ENCODE measurements at regions not wholly inside any gene's neighbourhood (a gene's known extent, or its start where the extent isn't known, plus 50 kb on each side); places are given as distances from the start of the nearest gene placed in this dataset.

DNA sequence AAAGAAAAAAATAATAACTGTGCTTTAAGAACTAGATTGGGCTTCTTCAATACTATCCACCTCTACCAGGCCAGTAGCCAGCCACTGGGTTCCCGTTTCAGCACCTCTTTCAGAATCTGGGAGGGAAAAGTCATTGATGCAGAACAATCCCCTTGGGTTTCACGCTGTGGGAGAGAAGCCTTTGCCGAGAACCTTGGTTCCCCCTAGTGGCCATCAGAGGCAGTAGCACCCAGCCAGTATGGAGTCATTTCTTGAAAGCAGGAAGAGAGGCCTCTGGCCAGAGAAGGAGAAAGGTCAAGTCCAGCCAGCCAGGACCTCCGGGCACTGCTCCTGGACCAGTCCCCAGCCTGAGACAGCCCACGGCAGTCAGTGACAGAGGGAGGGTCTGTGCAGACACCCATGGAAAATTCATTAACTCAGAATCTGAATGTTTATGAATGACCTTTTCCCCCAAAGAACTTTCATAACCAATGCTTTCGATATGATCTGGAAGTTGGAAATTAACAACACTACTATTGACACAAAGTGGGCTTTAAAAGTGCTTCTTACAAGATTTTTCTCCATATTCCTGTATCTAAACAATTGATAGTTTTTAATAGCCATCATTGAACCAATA lies 51.2 kb upstream of the CDH5 start:
- DNase-seq (ENCODE audit: low read depth in 3 of 3), result peak; percentile 4 to 26 (median 19)

DNA sequence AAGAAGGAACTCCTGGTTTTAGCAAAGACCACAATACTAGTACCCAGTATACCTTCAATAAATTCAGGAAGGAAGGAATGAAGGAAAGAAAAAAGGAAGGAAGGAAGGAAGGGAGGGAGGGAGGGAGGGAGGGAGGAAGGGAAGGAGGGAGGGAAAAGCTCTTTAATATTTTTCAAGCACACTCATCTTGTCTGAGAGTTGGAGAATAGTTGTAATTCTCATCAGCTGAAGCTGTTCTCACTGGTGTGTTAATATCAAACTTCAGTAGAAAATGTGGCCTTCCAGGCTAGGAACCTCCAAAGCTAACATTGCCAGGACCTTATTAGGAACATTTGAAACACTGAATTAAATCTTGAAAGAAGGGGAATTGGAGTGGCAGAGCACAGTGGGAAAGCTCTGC lies 55.2 kb upstream of the CDH5 start:
- no peak for DNase-seq (ENCODE audit: low read depth in 3 of 3)

DNA sequence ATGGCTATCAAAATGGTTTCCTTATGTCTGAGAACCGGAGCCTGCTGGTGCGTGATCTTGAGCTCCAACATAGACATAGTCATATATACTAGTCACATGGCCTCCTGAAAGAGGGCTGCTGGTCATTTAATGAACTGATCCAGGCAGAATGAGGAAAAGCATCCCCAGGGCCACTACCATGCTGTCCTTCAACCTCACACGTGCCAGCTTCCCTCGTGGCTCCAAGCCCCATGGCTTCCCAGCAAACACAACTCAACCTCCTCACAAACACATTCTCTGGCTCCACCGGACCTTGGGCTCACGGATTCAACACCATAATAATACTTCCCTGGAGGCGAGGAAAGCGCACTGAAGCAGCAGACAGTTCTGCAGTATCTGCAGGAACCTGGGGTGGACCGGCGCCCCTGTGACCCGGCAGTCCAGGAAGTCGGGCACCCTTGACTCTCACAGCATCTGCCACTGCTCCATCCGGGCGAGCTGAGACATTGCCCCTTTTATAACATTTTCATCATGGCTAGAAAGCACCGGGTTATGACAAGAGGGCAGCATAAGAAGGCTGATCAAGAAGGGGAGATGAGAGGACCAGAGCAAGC lies 57.2 kb upstream of the CDH5 start:
- DNase-seq (ENCODE audit: low read depth in 3 of 3), result no peak

DNA sequence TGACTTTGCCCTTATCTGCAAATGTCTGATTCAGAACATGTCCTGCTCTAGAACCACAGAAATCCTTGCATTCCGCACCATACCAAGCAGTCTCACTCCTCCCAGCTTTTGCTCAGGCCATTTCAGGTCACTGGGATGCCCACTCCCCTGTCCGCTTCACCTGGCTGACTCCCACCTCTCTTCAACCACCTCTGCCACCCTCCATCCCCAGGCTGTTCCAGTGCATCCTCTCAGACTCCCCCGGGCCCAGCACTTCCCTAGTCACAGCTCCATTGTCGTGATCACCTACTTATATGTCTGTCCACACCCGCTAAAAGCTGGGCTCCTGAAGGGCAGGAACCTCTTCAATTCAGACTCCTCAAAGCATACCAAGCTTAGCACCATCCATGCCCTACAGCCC lies 58.4 kb upstream of the CDH5 start:
- DNase-seq (ENCODE audit: low read depth in 3 of 3), result no peak

DNA sequence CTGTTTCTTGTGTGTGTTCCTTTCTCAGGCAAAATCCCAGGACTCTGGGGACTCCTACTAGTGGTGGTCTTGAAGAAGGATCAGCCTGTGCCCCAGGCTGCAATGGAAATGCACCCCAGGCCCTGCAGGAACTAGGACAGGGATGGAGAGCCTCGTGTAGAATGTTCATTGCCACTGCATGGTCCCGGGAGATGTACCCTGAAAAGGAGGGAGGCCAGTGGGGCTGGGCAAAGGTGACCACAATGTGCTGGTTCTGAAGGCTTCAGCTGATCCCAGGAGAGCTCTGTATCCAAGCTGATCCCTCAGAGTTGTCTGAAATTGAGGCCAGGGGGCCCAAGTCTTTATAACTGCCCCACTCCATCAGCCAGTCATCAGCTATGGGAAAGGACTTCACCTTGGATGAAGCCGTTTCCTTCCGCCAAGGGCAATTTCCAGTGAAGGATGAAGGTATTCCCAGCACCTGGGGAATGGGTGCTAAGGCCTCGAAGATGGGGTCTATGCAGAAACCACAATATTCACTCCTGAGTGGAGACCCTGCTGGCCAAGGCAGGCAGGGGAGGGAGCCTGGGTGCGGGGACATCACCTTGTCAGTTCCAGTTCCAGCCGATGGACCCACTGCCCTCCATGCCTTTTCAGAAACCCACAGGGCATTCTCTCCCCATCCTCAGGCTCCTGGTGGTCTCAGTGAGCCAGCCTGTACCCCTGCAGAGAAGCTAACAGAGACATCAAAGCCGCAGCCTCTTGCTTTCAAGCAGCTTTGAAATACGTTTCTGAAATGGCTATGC lies 59.9 kb upstream of the CDH5 start:
- no peak for DNase-seq (ENCODE audit: low read depth in 3 of 3)

DNA sequence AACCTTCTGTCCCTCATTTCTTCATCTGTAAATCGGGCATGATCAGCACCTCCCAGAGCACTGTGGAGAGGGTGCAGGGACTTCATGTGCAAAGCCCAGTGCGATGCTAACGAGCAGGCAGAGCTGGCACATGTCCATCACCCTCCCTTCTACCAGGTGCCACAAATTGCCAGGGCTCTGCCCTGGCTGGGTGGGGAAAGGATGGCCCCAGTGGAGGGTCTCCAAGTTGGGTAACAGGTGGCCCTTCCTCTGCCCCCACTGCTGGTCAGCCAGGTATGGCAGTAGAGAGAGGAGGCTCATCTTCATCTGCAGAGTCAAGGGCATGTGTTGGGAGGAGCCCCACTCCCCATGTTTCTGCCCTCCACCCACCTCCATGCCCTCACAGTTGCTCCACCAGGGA lies 61.5 kb upstream of the CDH5 start:
- DNase-seq (ENCODE audit: low read depth in 3 of 3), result no peak

DNA sequence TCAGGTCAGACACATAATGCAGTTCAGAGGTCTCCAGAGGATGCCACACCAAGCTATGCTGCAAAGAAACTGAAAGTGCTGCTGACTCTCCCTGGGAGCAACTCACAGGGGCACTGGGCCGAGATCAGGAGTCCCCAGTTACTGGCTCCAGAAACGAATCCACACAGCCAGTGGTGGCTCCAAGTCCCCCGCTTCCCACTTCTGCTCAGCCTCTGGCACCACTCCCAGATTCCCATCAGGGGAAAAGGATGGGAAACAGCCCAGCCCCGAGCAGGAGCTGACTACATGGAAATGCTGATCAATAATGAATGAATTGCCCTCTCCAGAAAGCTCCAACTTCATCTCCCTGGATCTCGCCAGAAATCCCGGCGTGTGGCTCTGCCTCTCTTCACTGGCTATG lies 62.3 kb upstream of the CDH5 start:
- no peak for DNase-seq (ENCODE audit: low read depth in 3 of 3)

DNA sequence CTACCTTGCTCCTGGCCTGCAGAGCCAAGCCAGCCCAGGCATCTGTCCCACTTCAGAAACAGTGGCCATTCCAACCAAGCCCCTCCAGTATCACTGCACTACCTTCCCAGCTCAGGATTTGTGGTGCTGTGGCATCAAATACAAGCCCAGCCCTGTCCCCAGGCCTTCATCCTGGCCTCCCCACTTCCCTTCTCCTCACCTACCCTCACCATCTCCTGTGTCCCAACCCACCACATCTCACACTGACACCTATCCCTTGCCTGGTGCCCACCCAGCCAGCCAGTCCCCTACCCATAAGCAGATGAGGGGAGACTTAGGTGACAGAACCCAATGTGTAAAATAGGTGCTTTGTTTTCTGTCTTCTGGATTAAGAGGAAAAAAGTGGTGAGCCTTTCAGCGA lies 66.0 kb upstream of the CDH5 start:
- DNase-seq (ENCODE audit: low read depth in 3 of 3), result no peak

DNA sequence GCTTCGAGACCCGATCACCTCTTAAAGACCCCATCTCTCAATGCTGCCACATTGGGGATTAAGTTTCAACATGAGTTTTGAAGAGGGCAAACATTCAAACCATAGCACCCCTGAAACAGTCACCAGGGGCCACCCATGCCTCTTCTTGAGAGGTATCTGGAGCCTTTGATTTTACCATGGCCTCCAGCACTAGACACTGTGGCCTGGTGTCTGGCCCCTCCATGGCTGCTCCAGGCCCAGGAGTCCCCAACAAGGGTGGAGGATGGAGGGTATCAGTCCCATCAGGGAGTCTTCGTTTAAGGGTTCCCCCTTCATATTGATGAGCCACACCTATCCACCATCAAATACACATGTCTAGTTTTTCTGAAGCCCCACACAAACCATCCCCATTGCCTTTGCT lies 66.5 kb upstream of the CDH5 start:
- no peak for DNase-seq (ENCODE audit: low read depth in 3 of 3)

DNA sequence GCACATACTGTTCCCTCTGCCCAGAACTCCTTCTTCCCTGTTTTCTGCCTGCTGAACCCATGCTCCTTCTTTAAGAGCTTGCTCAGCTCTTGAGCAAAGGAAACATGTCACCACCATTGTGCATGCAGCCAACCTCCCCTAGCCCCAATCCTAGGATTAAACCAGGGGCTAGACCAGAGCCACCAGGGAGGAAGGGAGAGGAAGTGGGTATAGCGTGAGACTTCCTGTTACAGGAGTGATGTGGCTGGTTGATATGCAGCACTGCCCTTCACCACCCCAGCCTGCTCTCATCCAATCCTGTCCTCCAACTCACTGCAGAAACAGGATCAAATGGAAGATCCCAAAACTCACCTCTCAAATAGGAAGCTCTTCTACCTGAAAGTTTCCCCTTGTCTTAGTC lies 67.1 kb upstream of the CDH5 start:
- DNase-seq (ENCODE audit: low read depth in 3 of 3), result no peak

DNA sequence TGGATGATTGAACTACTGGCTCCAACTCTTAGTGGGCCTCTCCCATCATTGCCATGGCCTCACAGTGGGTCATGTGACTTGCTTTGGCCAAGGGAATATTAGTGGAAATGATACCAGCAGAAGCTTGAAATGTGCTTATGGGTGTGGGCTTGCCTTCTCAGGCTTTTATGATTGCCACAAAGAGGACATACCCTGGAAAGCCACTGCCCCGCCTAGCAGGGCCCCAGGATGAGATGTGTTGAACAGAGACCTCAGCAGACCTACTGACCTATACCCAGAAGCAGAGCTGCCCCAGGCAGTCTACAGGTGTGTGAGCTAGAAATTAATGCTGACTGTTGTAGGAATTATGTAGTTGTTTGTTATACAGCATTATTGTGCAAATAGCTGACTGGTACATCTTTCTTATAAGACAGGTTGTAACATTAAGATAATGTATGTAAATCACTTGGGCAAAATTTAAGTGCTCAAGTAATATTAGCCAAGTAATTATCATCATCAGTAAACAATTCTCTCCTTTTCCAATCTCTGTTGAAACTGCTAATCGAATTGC lies 67.8 kb upstream of the CDH5 start:
- no peak for DNase-seq (ENCODE audit: low read depth in 3 of 3)

DNA sequence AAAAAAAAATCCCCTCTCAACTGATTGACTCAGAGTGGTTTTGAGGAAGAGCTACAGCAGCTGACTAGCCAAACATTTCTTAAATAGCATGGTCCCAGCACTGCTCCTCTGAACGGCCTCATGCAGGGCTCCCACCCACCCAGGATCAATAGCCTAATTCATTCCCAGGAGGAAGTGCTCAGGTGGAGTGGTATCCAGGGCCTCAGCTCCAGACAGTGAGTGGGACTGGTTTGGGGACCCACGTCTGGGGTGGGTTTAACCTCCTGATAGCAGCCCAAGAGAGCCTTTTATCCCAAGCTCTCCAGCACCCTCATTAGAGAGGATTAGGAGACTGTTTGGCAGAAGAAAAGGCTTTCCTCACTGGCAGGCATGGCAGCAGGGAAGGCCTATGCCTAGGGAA lies 68.5 kb upstream of the CDH5 start:
- no peak for DNase-seq (ENCODE audit: low read depth in 3 of 3)

DNA sequence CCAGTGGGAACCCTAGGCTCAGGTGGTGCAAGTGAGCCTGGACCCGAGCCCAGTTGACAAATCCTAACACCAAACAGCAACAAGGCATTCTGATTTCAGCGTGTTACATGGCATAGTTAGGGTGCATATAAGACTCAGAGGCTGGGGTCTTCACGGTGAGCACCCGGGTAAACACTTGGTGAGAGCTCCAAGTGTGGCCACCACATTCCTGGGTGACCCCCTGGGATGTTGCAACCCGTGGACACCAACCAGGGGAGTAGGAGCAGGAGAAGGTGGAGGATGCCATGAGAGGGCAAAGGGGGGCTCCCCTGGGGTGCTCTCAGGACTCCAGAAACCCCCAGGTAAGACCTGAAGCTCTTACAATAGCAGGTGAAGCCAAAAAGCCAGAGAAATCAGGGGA lies 69.9 kb upstream of the CDH5 start:
- no peak for DNase-seq (ENCODE audit: low read depth in 3 of 3)

DNA sequence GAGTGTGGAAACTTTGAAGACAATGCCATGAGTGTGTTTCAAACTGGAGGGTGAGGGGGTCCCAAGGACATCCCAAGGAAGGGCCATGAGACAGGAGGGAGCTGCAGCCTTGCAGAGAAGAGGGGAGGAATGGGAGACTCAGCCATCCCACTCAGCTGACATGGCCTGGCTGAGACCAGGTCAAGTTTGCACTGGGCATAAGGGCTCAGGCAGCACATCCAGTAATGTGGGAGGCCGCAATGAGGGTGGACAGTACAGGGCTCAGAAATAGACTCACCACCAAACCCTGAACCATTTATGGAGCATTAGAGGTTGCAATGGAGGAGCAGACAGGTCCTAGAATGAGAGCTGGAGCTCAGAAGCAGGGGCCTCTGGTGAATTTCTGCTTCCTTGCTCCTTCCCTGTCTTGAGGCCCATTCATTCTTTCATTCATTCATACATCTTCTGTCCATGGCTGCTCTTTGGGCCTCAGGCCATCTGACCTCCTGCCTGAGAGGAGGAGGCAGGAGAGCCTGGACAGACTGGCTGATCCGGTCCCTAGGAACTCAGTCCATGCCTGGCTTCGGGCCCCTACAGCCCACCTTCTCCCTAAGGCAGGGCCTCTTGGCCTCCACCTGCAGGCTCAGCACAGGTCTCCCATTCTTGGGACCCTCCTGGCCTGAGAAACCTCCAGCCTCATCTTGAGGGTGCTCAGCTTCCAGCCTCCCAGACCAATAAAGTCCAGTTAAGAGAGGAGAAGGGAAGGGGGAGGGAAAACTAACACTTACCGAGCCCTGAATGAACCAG lies 70.5 kb upstream of the CDH5 start:
- DNase-seq (ENCODE audit: low read depth in 3 of 3), result no peak

DNA sequence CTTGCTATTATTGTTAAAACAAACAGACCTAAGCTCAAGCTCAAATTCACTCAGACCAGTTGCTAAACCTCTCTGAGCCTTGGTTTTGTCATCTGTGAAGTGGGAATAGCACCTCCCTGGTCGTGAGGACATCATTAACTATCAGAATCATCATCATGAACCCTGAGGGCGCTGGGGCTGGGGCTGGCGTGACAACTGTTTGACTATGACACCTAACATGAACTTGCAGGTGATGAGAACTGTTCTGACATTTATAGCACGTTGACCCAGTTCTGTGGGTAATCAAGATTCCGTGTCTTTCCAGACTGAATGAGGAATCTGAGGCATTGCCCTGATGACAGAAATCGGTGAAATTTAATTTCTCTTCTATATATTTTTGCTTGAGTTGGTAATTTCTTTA lies 71.3 kb upstream of the CDH5 start:
- DNase-seq (ENCODE audit: low read depth in 3 of 3), result no peak

DNA sequence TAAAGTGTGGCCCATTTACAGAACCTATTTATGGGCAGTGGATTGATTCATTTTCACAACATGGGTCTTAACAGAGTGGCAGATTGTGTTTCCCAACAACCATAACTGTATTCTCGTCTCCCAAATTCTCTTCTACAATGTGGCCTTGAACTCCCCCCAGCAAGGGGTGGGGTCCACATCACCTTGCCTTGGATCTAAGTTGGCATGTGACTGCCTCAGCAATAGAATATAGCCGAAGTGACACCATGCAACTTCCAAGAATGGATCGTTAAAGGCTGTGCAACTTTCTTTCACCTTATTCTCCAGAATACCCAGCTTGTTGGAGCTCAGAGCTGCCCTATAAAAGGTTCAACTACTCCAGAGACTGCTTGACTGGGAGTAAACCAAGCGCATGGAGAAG lies 72.0 kb upstream of the CDH5 start:
- no peak for DNase-seq (ENCODE audit: low read depth in 3 of 3)

DNA sequence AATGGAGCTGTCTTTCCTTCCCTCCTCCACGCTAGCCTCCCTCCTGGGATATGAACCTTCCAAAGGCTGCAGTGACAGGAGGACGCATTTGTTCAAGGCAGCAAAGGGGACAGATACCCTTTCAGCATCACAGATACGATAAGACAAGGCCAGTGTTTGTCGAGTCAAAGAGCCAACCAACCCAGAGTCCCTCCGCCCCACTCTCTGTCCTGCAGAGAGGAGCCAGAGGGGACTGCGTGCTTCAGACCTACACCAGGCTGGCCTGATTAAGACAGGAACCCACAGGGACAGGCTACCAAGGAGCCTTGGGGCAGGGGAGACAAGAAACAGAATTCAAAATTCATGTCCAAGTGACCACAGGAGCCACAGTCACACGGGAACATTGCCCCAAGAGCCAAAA lies 72.6 kb upstream of the CDH5 start:
- DNase-seq (ENCODE audit: low read depth in 3 of 3), result no peak

DNA sequence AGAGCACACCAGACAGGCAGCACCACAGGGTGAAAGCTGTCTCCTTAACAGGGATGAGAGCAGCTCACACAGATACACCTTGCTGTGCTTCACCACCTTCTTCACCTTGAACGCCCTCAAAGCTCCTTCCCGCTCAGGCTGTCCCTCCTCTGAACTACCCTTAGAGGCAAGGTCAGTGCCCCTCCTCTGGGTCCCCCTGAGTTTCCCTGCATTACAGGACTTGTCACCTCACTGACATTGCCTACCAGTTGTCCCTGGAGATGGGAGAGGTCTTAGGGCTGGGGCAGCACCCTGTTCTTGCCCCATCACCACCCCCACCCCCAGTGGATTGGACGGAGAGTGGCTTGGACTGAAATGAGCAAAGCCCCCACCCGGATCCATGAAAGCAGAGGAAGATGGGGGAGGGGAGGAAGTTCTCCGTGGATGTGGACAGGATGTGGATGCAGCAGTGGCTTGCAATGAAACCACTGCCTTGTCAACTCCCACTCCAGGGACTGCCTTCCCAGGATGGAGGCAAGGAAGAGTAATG lies 73.2 kb upstream of the CDH5 start:
- DNase-seq (ENCODE audit: low read depth in 3 of 3), result no peak

DNA sequence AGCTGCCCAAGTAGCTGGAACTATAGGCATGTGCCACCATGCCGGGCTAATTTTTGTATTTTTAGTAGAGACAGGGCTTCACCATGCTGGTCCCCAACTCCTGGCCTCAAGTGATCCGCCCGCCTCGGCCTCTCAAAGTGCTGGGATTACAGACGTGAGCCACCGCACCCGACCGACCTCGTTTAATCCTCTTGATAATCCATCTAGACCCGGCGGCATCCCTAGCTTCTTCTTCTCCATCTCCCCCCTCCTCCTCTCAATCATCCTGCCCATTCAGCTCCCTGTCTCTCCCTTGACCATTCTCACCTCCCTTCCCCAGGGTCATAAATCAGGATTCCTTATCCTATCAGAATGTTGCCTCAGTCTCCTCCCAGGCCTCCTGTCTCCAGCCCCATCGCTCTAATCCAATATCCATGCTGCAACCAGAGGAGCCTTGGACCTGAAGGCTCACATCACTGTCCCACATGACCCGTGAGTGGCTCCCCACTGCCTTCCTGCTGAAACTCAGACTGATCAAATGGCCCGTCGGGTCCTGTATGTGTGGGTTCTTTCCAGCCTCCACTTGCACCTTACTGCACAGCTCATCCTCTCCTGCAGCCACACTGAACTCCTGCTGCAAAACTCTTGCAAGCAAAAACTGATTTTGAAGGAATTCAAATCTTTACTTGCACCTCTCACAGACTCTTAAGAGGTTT lies 74.1 kb upstream of the CDH5 start:
- no peak for DNase-seq (ENCODE audit: low read depth in 3 of 3)

DNA sequence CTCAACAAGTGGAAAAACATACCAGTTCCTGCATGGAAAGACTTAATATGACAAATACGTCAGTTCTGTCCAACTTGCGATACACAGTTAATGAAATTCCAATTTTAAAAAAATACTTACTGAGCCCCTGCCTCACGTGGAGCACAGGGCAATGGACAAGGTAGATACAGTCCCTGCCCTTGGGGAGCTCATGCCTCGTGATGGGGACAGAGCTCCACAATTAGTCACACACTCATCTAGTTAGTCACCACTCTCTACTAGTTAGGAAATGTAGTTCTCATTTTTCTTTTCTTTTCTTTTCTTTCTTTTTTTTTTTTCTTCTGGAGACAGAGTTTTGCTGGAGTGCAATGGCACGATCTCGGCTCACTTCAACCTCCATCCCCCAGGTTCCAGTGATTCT lies 74.7 kb upstream of the CDH5 start:
- no peak for DNase-seq (ENCODE audit: low read depth in 3 of 3)

DNA sequence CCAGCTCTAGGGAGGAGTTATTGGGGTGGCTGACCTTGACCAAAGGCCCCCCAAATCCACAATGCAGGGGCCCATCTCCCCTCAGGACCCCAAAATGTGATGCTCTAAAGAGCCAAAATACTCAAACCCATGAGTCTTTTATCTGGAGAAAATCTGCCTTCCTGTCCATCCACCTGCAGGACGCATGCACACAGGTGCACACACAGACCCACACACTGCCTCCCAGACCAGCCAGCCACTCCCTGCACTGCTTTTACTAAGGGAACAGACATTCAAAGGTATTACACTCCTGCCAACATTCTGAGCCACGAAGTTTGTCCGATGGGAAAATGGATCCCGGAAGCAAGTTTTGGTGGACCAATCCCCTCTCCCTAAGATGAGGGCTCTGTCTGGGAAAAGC lies 76.1 kb upstream of the CDH5 start:
- no peak for DNase-seq (ENCODE audit: low read depth in 3 of 3)

DNA sequence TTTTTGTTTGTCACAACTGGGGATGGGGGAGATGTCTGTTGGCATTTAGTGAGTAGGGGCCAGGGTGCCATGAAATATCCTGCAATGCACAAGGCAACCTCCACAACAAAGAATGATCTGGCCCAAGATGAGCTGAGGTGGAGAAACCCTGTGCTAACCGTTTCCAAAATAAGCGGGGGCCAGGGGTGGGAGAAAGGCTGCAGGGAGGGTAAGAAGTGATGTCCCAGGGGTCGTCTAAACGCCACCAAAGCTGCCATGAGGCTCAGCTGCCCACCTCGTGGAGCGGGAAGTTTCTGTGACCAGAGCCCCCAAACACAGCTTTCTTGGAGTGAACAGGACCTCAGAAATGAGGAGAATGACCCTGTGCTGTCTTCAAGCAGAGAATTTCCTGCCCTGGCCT lies 76.5 kb upstream of the CDH5 start:
- DNase-seq (ENCODE audit: low read depth in 3 of 3), result no peak

All from stimulated activated CD4-positive, alpha-beta T cell treated with anti-CD3 and anti-CD28 coated beads, TNF-alpha, amount 100 ng/mL, for 48 hours (primary cell).